HepG2 (cell line): ENCODE measurements at regions not wholly inside any gene's neighbourhood (a gene's known extent, or its start where the extent isn't known, plus 50 kb on each side); places are given as distances from the start of the nearest gene placed in this dataset.

ENCODE experiments used
- ATAC-seq: fragments of 200-7000 bp; cut with Tn5 transposase; 3 replicates; pipeline ENCODE4 v1.9.1; 2020; ENCODE audit warnings: mild to moderate bottlenecking, moderate library complexity
- BruUV-seq: library from RNA; stranded (reverse); fragments of 400-500 nt; replicated peaks from 2 replicates; lab custom pipeline; 2021; lab: Mats Ljungman, UMichigan
- CTCF ChIA-PET: fragments of 300-600 bp; formaldehyde crosslinking; extraction: SDS; loops from one replicate; lab custom pipeline; 2021; ENCODE audit warnings: low total read pairs, inconsistent platforms, low intra/inter-chr PET ratio; lab: Yijun Ruan, JAX
- POLR2A ChIA-PET: fragments of 350-600 bp; sonication (Branson Sonifier 250); formaldehyde crosslinking; loops from one replicate; lab custom pipeline; 2020; ENCODE audit warnings: antibody characterized with exemption, inconsistent platforms; lab: Yijun Ruan, JAX
- DNase-seq: peaks from one replicate; pipeline ENCODE4 v3.0.0-alpha.2; 2015; ENCODE audit warnings: low spot score
- FAIRE-seq: peaks from 3 replicates; lab custom pipeline; 2011; peaks lifted over from hg19 to GRCh38; lab: Jason Lieb, UNC
- H2AFZ ChIP-seq: one replicate; pipeline ENCODE4 v1.6.1; 2011; ENCODE audit warnings: low read length, inconsistent platforms
- H3K27ac ChIP-seq: fragments of 300-600 bp; 3 replicates; pipeline ENCODE4 v1.8.0; 2011; ENCODE audit warnings: mixed run types, mild to moderate bottlenecking, mixed read lengths, low read length, inconsistent platforms; ENCODE audit not compliant: insufficient read depth; ENCODE audit errors: extremely low read length
- H3K27me3 ChIP-seq, 2 experiments: fragments of 200-600 bp in 1 of 2; 2 replicates in 1 of 2; 3 replicates in 1 of 2; pipeline versions ENCODE4 v1.6.0 to v1.8.0; 2011; ENCODE audit warnings: low read length in 2 of 2, mild to moderate bottlenecking in 2 of 2, moderate library complexity in 2 of 2, inconsistent platforms in 1 of 2; ENCODE audit not compliant: insufficient read depth in 2 of 2, control insufficient read depth in 1 of 2
- H3K36me3 ChIP-seq, 2 experiments: fragments of 200-600 bp in 1 of 2; replicated peaks in 1 of 2; 2 replicates in 1 of 2; 3 replicates in 1 of 2; pipeline versions ENCODE4 v1.5.1 to v1.8.0; 2011; ENCODE audit warnings: low read length in 2 of 2, inconsistent platforms in 1 of 2; ENCODE audit not compliant: insufficient read depth in 2 of 2, control insufficient read depth in 1 of 2
- H3K4me1 ChIP-seq: 2 replicates; pipeline ENCODE4 v1.5.1; 2012; ENCODE audit warnings: low read length, inconsistent platforms; ENCODE audit not compliant: insufficient read depth
- H3K4me2 ChIP-seq: 2 replicates; pipeline ENCODE4 v1.6.0; 2011; ENCODE audit warnings: low read depth, low read length, inconsistent platforms
- H3K4me3 ChIP-seq, 3 experiments: fragments of 200-600 bp in 1 of 3; sonication (generic), shearing (Covaris generic) in 1 of 3; replicated peaks in 1 of 3; 2 replicates each; pipeline ENCODE4 v1.5.1; 2011 to 2016; ENCODE audit warnings: low read length in 3 of 3, inconsistent platforms in 2 of 3, low read depth in 2 of 3, mild to moderate bottlenecking in 2 of 3, control low read depth in 1 of 3, mixed read lengths in 1 of 3; ENCODE audit not compliant: insufficient read depth in 1 of 3
- H3K79me2 ChIP-seq: one replicate; pipeline ENCODE4 v1.6.1; 2011; ENCODE audit warnings: low read length, inconsistent platforms; ENCODE audit not compliant: insufficient read depth
- H3K9ac ChIP-seq: 2 replicates; pipeline ENCODE4 v1.6.0; 2011; ENCODE audit warnings: mild to moderate bottlenecking, low read depth, low read length, inconsistent platforms; ENCODE audit not compliant: insufficient read depth
- H3K9me3 ChIP-seq: 2 replicates; pipeline ENCODE4 v1.5.1; 2012; ENCODE audit warnings: mild to moderate bottlenecking, low read length
- H4K20me1 ChIP-seq: 2 replicates; pipeline ENCODE4 v1.6.0; 2011; ENCODE audit warnings: inconsistent platforms, mild to moderate bottlenecking, low read length, moderate library complexity; ENCODE audit not compliant: insufficient read depth
- ATM ChIP-seq: fragments of 450-650 bp; IDR thresholded peaks from 2 replicates; pipeline ENCODE4 v1.7.1; 2017; ENCODE audit warnings: mild to moderate bottlenecking, borderline replicate concordance
- ESRRA ChIP-seq: sonication (generic); formaldehyde crosslinking; IDR thresholded peaks from 2 replicates; pipeline ENCODE4 v1.5.1; 2020; ENCODE audit warnings: mild to moderate bottlenecking, low read depth, missing genetic modification reagents
- GABPA ChIP-seq, 2 experiments: IDR thresholded peaks; 2 replicates each; pipeline ENCODE4 v1.6.1; 2011 to 2016; ENCODE audit warnings: low read depth in 2 of 2, low read length in 1 of 2, missing biosample characterization in 1 of 2, missing genetic modification characterization in 1 of 2
- HOXA9 ChIP-seq: sonication (generic); formaldehyde crosslinking; IDR thresholded peaks from 2 replicates; pipeline ENCODE4 v1.8.1; 2022; ENCODE audit warnings: missing genetic modification reagents, mild to moderate bottlenecking, moderate library complexity, borderline replicate concordance
- MTERF4 ChIP-seq: sonication (generic); formaldehyde crosslinking; IDR thresholded peaks from 2 replicates; pipeline ENCODE4 v1.8.0; 2023; ENCODE audit warnings: mild to moderate bottlenecking, missing genetic modification reagents
- NR2F6 ChIP-seq, 2 experiments: IDR thresholded peaks; 2 replicates each; pipeline ENCODE4 v1.6.1; 2016; ENCODE audit warnings: antibody characterized with exemption in 1 of 2, mild to moderate bottlenecking in 1 of 2
- PCBP2 ChIP-seq: fragments of 200-400 bp; formaldehyde crosslinking; optimal IDR thresholded peaks from 2 replicates; pipeline ENCODE3; 2018; ENCODE audit warnings: low read length, low read depth; ENCODE audit not compliant: poor library complexity, severe bottlenecking
- PHF21A ChIP-seq: sonication (generic); formaldehyde crosslinking; IDR thresholded peaks from 2 replicates; pipeline ENCODE4 v1.5.0; 2020; ENCODE audit warnings: mild to moderate bottlenecking, missing genetic modification reagents
- POLR2G ChIP-seq: fragments of 200-400 bp; formaldehyde crosslinking; IDR thresholded peaks from 2 replicates; pipeline ENCODE4 v1.6.1; 2018; ENCODE audit warnings: mild to moderate bottlenecking, low read depth, low read length, moderate library complexity
- PPARG ChIP-seq: conservative IDR thresholded peaks from 2 replicates; pipeline ENCODE4 v1.6.1; 2016; ENCODE audit warnings: missing biosample characterization, missing genetic modification reagents
- SKI ChIP-seq: fragments of 450-650 bp; IDR thresholded peaks from one replicate; pipeline ENCODE4 v1.6.1; 2018; ENCODE audit warnings: mild to moderate bottlenecking; ENCODE audit not compliant: partially characterized antibody
- SRSF1 ChIP-seq: fragments of 200-400 bp; formaldehyde crosslinking; optimal IDR thresholded peaks from 2 replicates; pipeline ENCODE3; 2017; ENCODE audit warnings: mild to moderate bottlenecking, low read depth, low read length, moderate library complexity
- TEF ChIP-seq: sonication (generic); formaldehyde crosslinking; IDR thresholded peaks from 2 replicates; pipeline ENCODE4 v1.5.0; 2020; ENCODE audit warnings: missing genetic modification reagents
- TOPORS ChIP-seq: sonication (generic); formaldehyde crosslinking; IDR thresholded peaks from 2 replicates; pipeline ENCODE4 v1.8.0; 2023; ENCODE audit warnings: mild to moderate bottlenecking, missing genetic modification reagents
- U2AF2 ChIP-seq: fragments of 200-400 bp; formaldehyde crosslinking; IDR thresholded peaks from 2 replicates; pipeline ENCODE4 v1.6.1; 2017; ENCODE audit warnings: low read depth, mild to moderate bottlenecking, low read length
- ZFP90 ChIP-seq: sonication (generic); formaldehyde crosslinking; IDR thresholded peaks from 2 replicates; pipeline ENCODE4 v1.8.0; 2022; ENCODE audit warnings: missing genetic modification reagents, mild to moderate bottlenecking, inconsistent platforms, borderline replicate concordance
- ZNF234 ChIP-seq: sonication (generic); formaldehyde crosslinking; conservative IDR thresholded peaks from 2 replicates; pipeline ENCODE4 v1.5.1; 2020; ENCODE audit warnings: mild to moderate bottlenecking, missing genetic modification reagents
- ZNF263 ChIP-seq: sonication (generic); formaldehyde crosslinking; IDR thresholded peaks from 2 replicates; pipeline ENCODE4 v1.4.0; 2020; ENCODE audit warnings: missing genetic modification reagents
- ZNF781 ChIP-seq: sonication (generic); formaldehyde crosslinking; IDR thresholded peaks from 2 replicates; pipeline ENCODE4 v1.5.1; 2020; ENCODE audit warnings: borderline replicate concordance, mild to moderate bottlenecking, missing genetic modification reagents; ENCODE audit errors: not compliant biosample characterization
- WGBS: methylation state at CpG from one replicate; pipeline ENCODE4 v1.1.6; 2017; ENCODE audit warnings: low lambda C conversion rate; 5-methylcytosine and 5-hydroxymethylcytosine counted together
- in situ Hi-C: cut with HindIII; loops from 2 replicates; pipeline ENCODE4 v1.10.0; 2017; ENCODE audit warnings: low pct_unique_long_range_greater_than_20kb; ENCODE audit not compliant: extremely low pct_ligation_motif_present
- intact Hi-C: fragments of 100-400 bp; cut with micrococcal nuclease; formaldehyde crosslinking; loops from one replicate; pipeline ENCODE4 v1.10.0; 2022; ENCODE audit not compliant: unreplicated experiment
- TF ChIP-seq, protein P1 (sequence below): sonication (generic); formaldehyde crosslinking; IDR thresholded peaks from 2 replicates; pipeline ENCODE4 v1.4.0; 2020; ENCODE audit warnings: missing genetic modification reagents

DNA sequence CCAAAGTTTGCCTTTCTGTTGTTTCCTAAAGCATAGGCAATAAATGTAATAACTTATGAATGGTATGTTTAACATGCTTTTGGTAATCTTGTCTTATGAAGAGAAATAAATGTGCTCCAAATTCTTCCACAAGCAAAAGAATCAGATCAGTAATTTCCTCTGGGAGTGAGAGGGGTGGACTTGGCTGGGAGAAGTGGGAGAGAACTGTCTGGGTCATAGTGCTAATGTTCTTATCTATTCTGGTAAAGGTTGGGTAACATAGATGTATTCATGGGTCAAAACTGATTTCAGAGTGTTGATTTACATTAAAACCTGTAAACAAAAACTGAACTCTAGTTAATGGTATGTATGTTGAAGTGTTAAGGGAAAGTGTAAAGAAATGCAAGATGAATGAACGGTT is 211.7 kb upstream of the IRS2 start:
- DNase-seq (no peak), ATAC-seq (no peak), FAIRE-seq (no peak)
- no peak overlapping the region for H3K27ac ChIP-seq
- H4K20me1 ChIP-seq = no peaks in the 10 kb centered on the region
- no peak overlapping the region for H3K9ac ChIP-seq
- 49% methylated on average over 1 of the region's 1 CpG for WGBS
- H3K27me3 ChIP-seq = peaks cover 0 to 9% of the 10 kb centered on the region in 2 experiments; a peak in 1 of 5 replicates
- in situ Hi-C loops = no loop called here
- intact Hi-C loops = no loop called here
- no peak overlapping the region for H3K4me2 ChIP-seq
- TF ChIP-seq TOPORS (CRISPR knock-in tag) (no peak), TEF (CRISPR knock-in tag) (no peak), U2AF2 (no peak), HOXA9 (CRISPR knock-in tag) (no peak), PCBP2 (no peak), SKI (no peak), GABPA (IDR thresholded peaks at IDR 0.05; ENCODE audit: low read depth, low read length) (no peak), GABPA (CRISPR knock-in tag; IDR thresholded peaks at IDR 0.05; ENCODE audit: low read depth) (no peak), ATM (no peak), NR2F6 (IDR thresholded peaks at IDR 0.05) (no peak), NR2F6 (CRISPR knock-in tag; IDR thresholded peaks at IDR 0.05) (no peak), PHF21A (CRISPR knock-in tag) (no peak), ZNF781 (CRISPR knock-in tag) (no peak), SRSF1 (no peak), ZNF263 (no peak), PPARG (CRISPR knock-in tag) (no peak), POLR2G (no peak), ZNF234 (no peak), ESRRA (CRISPR knock-in tag) (no peak), MTERF4 (CRISPR knock-in tag) (no peak), ZFP90 (CRISPR knock-in tag) (no peak)
- TF ChIP-seq, protein P1, sequence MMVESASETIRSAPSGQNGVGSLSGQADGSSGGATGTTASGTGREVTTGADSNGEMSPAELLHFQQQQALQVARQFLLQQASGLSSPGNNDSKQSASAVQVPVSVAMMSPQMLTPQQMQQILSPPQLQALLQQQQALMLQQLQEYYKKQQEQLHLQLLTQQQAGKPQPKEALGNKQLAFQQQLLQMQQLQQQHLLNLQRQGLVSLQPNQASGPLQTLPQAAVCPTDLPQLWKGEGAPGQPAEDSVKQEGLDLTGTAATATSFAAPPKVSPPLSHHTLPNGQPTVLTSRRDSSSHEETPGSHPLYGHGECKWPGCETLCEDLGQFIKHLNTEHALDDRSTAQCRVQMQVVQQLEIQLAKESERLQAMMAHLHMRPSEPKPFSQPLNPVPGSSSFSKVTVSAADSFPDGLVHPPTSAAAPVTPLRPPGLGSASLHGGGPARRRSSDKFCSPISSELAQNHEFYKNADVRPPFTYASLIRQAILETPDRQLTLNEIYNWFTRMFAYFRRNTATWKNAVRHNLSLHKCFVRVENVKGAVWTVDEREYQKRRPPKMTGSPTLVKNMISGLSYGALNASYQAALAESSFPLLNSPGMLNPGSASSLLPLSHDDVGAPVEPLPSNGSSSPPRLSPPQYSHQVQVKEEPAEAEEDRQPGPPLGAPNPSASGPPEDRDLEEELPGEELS = no peak
- H2AFZ ChIP-seq = no peak overlapping the region
- H3K4me3 ChIP-seq = no peak overlapping the region
- H3K79me2 ChIP-seq = no peaks in the 10 kb centered on the region
- H3K36me3 ChIP-seq = no peaks in the 10 kb centered on the region
- BruUV-seq = no TSS peak
- no peaks in the 10 kb centered on the region for H3K4me1 ChIP-seq
- H3K9me3 ChIP-seq = no peaks in the 10 kb centered on the region
- ChIA-PET CTCF (no interaction called here), POLR2A (no interaction called here)
